ENCODE measurements at regions not wholly inside any gene's neighbourhood (a gene's known extent, or its start where the extent isn't known, plus 50 kb on each side); places are given as distances from the start of the nearest gene placed in this dataset.

GRCh38 chr1:209500993-209501392, 82.5 kb upstream of the CAMK1G start:
- no peak for TF ChIP-seq CTCF (IDR thresholded peaks at IDR 0.05)
- no peak for DNase-seq
- no peaks in the 10 kb centered on the region for H3K9me3 ChIP-seq
- H3K4me1 ChIP-seq, result no peaks in the 10 kb centered on the region
- no peak overlapping the region for H3K27ac ChIP-seq
- no peak for ATAC-seq
- no peaks in the 10 kb centered on the region for H3K27me3 ChIP-seq
- H3K4me3 ChIP-seq, result no peak overlapping the region
- intact Hi-C loops (cut with DNase I), result no loop called here
- WGBS, 2 donors, result 75 to 77% methylated on average over 1 of the region's 1 CpG
- no peaks in the 10 kb centered on the region for H3K36me3 ChIP-seq
- FAIRE-seq, result no peak

- no peaks in the 10 kb centered on the region for H3K4me1 ChIP-seq
- intact Hi-C loops (cut with DNase I), result no loop called here
- no peak for ATAC-seq
- no peak for DNase-seq
- no peak overlapping the region for H3K27ac ChIP-seq
- WGBS, 2 donors, result 86 to 93% methylated on average over 1 of the region's 1 CpG
- no peak for TF ChIP-seq CTCF (IDR thresholded peaks at IDR 0.05)
- FAIRE-seq, result no peak
- H3K4me3 ChIP-seq, result no peak overlapping the region
- no peaks in the 10 kb centered on the region for H3K27me3 ChIP-seq
- no peaks in the 10 kb centered on the region for H3K9me3 ChIP-seq
- H3K36me3 ChIP-seq, result no peaks in the 10 kb centered on the region
These were observed 80.3 kb upstream of the CAMK1G start for GRCh38 chr1:209503196-209503595.

GRCh38 chr1:209504571-209504970, 78.9 kb upstream of the CAMK1G start:
- intact Hi-C loops (cut with DNase I), result no loop called here
- H3K9me3 ChIP-seq, result no peaks in the 10 kb centered on the region
- H3K27me3 ChIP-seq, result no peaks in the 10 kb centered on the region
- ATAC-seq (no peak), DNase-seq (no peak), FAIRE-seq (no peak)
- no peaks in the 10 kb centered on the region for H3K4me1 ChIP-seq
- 37 to 75% methylated on average over 1 of the region's 1 CpG for WGBS, 2 donors
- no peaks in the 10 kb centered on the region for H3K36me3 ChIP-seq
- H3K4me3 ChIP-seq, result no peak overlapping the region
- no peak overlapping the region for H3K27ac ChIP-seq
- no peak for TF ChIP-seq CTCF (IDR thresholded peaks at IDR 0.05)

- H3K9me3 ChIP-seq, result no peaks in the 10 kb centered on the region
- H3K36me3 ChIP-seq, result no peaks in the 10 kb centered on the region
- DNase-seq (no peak), ATAC-seq (no peak), FAIRE-seq (no peak)
- H3K27me3 ChIP-seq, result no peaks in the 10 kb centered on the region
- intact Hi-C loops (cut with DNase I), result no loop called here
- H3K4me1 ChIP-seq, result no peaks in the 10 kb centered on the region
- H3K4me3 ChIP-seq, result no peak overlapping the region
- no peak overlapping the region for H3K27ac ChIP-seq
- no peak for TF ChIP-seq CTCF (IDR thresholded peaks at IDR 0.05)
- WGBS, 2 donors, result 84 to 88% methylated on average over 1 of the region's 1 CpG
These were observed 78.5 kb upstream of the CAMK1G start for GRCh38 chr1:209505044-209505443.

GRCh38 chr1:209506101-209506500, 77.4 kb upstream of the CAMK1G start:
- no peaks in the 10 kb centered on the region for H3K27me3 ChIP-seq
- no peak for ATAC-seq
- no peaks in the 10 kb centered on the region for H3K36me3 ChIP-seq
- no peak overlapping the region for H3K4me3 ChIP-seq
- FAIRE-seq, result no peak
- no peak overlapping the region for H3K27ac ChIP-seq
- no peak for DNase-seq
- TF ChIP-seq CTCF (IDR thresholded peaks at IDR 0.05), result no peak
- H3K9me3 ChIP-seq, result no peaks in the 10 kb centered on the region
- intact Hi-C loops (cut with DNase I), result no loop called here
- H3K4me1 ChIP-seq, result no peaks in the 10 kb centered on the region
- WGBS, 2 donors, result 83 to 89% methylated on average over 3 of the region's 3 CpGs
